Mesenchymal stem cell (in vitro differentiated cells and primary cell): ENCODE measurements at regions not wholly inside any gene's neighbourhood (a gene's known extent, or its start where the extent isn't known, plus 50 kb on each side); places are given as distances from the start of the nearest gene placed in this dataset.
"Not testable (repeated sequence)": the region's sequence is repeated elsewhere in the genome, so short reads cannot be mapped to it uniquely, and the experiment has no call there.

Experiments
- DNase-seq: peaks from one replicate; pipeline ENCODE4 v3.0.0-alpha.2; 2013
- H2AFZ ChIP-seq: one replicate; pipeline ENCODE4 v1.6.1; 2013; ENCODE audit warnings: low read depth, mild to moderate bottlenecking, control low read depth, inconsistent platforms, low read length, moderate library complexity
- H2AK5ac ChIP-seq: 2 replicates; pipeline ENCODE4 v1.6.1; 2013; ENCODE audit warnings: low read length, moderate library complexity, mild to moderate bottlenecking, inconsistent platforms; ENCODE audit not compliant: severe bottlenecking
- H2BK120ac ChIP-seq: one replicate; pipeline ENCODE4 v1.6.1; 2013; ENCODE audit warnings: low read depth, mild to moderate bottlenecking, inconsistent platforms, low read length, moderate library complexity
- H2BK12ac ChIP-seq, 2 experiments: one replicate each; pipeline ENCODE4 v1.6.1; 2013; ENCODE audit warnings: inconsistent platforms in 2 of 2, low read length in 2 of 2, mild to moderate bottlenecking in 2 of 2, moderate library complexity in 2 of 2, control low read depth in 1 of 2
- H2BK15ac ChIP-seq: one replicate; pipeline ENCODE4 v1.6.1; 2013; ENCODE audit warnings: mild to moderate bottlenecking, low read depth, inconsistent platforms; ENCODE audit not compliant: poor library complexity, severe bottlenecking
- H2BK5ac ChIP-seq: 2 replicates; pipeline ENCODE4 v1.6.1; 2013; ENCODE audit warnings: low read depth, mild to moderate bottlenecking, low read length, control low read depth, inconsistent platforms; ENCODE audit not compliant: poor library complexity, severe bottlenecking
- H3K14ac ChIP-seq, 2 experiments: one replicate each; pipeline ENCODE4 v1.6.1; 2013; ENCODE audit warnings: inconsistent platforms in 2 of 2, low read length in 2 of 2, control low read depth in 1 of 2, mild to moderate bottlenecking in 1 of 2, moderate library complexity in 1 of 2
- H3K18ac ChIP-seq, 2 experiments: one replicate each; pipeline ENCODE4 v1.6.1; 2013; ENCODE audit warnings: inconsistent platforms in 2 of 2, low read length in 2 of 2, control low read depth in 1 of 2, low read depth in 1 of 2, mild to moderate bottlenecking in 1 of 2
- H3K23ac ChIP-seq, 2 experiments: one replicate each; pipeline ENCODE4 v1.6.1; 2013; ENCODE audit warnings: inconsistent platforms in 2 of 2, low read length in 2 of 2, mild to moderate bottlenecking in 2 of 2, moderate library complexity in 2 of 2, control low read depth in 1 of 2
- H3K27ac ChIP-seq: 2 replicates; pipeline ENCODE4 v1.5.1; 2013; ENCODE audit warnings: mild to moderate bottlenecking, moderate library complexity, low read length, control low read depth, inconsistent platforms; ENCODE audit not compliant: poor library complexity, severe bottlenecking
- H3K27me3 ChIP-seq, 2 experiments: 2 replicates each; pipeline versions ENCODE4 v1.6.1 to v1.7.0; 2013; ENCODE audit warnings: low read length in 2 of 2, mild to moderate bottlenecking in 2 of 2, moderate library complexity in 2 of 2, control low read depth in 1 of 2, inconsistent platforms in 1 of 2; ENCODE audit not compliant: control insufficient read depth in 1 of 2, insufficient read depth in 1 of 2
- H3K36me3 ChIP-seq, 2 experiments: 2 replicates each; pipeline versions ENCODE4 v1.6.1 to v1.7.0; 2013; ENCODE audit warnings: low read length in 2 of 2, control low read depth in 1 of 2, inconsistent platforms in 1 of 2, low read depth in 1 of 2, mild to moderate bottlenecking in 1 of 2; ENCODE audit not compliant: insufficient read depth in 2 of 2, control insufficient read depth in 1 of 2
- H3K4ac ChIP-seq, 2 experiments: one replicate each; pipeline ENCODE4 v1.6.1; 2013; ENCODE audit warnings: inconsistent platforms in 2 of 2, low read length in 2 of 2, mild to moderate bottlenecking in 2 of 2, moderate library complexity in 2 of 2, control low read depth in 1 of 2, low read depth in 1 of 2
- H3K4me1 ChIP-seq: 2 replicates; pipeline ENCODE4 v1.6.1; 2013; ENCODE audit warnings: low read depth, low read length, control low read depth; ENCODE audit not compliant: control insufficient read depth, insufficient read depth
- H3K4me2 ChIP-seq: 2 replicates; pipeline ENCODE4 v1.6.1; 2013; ENCODE audit warnings: low read length, mild to moderate bottlenecking, inconsistent platforms; ENCODE audit not compliant: poor library complexity, severe bottlenecking
- H3K4me3 ChIP-seq, 2 experiments: 2 replicates each; pipeline versions ENCODE4 v1.5.1 to v1.7.0; 2013; ENCODE audit warnings: low read length in 2 of 2, mild to moderate bottlenecking in 2 of 2, control low read depth in 1 of 2, low read depth in 1 of 2; ENCODE audit not compliant: insufficient read depth in 1 of 2
- H3K79me1 ChIP-seq: replicated peaks from 2 replicates; pipeline ENCODE4 v1.6.1; 2013; ENCODE audit warnings: mild to moderate bottlenecking, control low read depth, low read length, inconsistent platforms; ENCODE audit not compliant: poor library complexity, severe bottlenecking
- H3K9ac ChIP-seq: 2 replicates; pipeline ENCODE4 v1.7.0; 2013; ENCODE audit warnings: mild to moderate bottlenecking, low read length, moderate library complexity
- H3K9me3 ChIP-seq: 2 replicates; pipeline ENCODE4 v1.7.0; 2013; ENCODE audit warnings: mild to moderate bottlenecking, low read length; ENCODE audit not compliant: control insufficient read depth
- H4K8ac ChIP-seq: one replicate; pipeline ENCODE4 v1.6.1; 2013; ENCODE audit warnings: inconsistent platforms, mild to moderate bottlenecking, low read length, moderate library complexity
- H4K91ac ChIP-seq: one replicate; pipeline ENCODE4 v1.6.1; 2013; ENCODE audit warnings: mild to moderate bottlenecking, low read length, inconsistent platforms
- WGBS: methylation state at CpG from one replicate; pipeline ENCODE4 v1.1.7; 2013; ENCODE audit warnings: mixed read lengths; 5-methylcytosine and 5-hydroxymethylcytosine counted together

DNA sequence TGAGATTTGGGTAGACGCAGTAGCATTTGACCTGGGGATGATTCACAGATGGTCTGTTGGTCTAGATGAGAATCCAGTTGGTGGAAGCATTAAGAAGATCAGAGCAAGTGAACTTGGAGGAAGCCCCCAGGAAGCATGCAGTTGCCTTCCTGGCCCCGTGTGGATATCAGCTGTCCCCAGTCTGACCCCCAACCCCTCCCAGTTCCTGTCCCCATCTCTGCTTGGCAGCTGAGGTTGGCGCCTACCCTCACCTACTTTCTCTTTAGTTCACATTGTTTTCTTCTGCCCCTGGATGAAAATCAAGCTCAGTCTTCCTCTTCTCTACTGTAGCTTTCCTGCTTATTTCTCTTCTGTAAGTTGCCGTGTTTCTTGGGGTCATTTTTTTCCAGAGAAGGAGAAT, 227.9 kb downstream of the GATA3 start:
- H2BK120ac ChIP-seq, result no peak overlapping the region
- no peak overlapping the region for H3K9ac ChIP-seq
- H3K79me1 ChIP-seq, result no peaks in the 10 kb centered on the region
- H2AFZ ChIP-seq, result no peak overlapping the region
- no peaks in the 10 kb centered on the region for H3K9me3 ChIP-seq
- H2BK12ac ChIP-seq, result no peak overlapping the region
- no peak overlapping the region for H3K4me3 ChIP-seq
- no peaks in the 10 kb centered on the region for H3K27me3 ChIP-seq
- H3K18ac ChIP-seq, result no peak overlapping the region
- H4K8ac ChIP-seq, result no peak overlapping the region
- H3K4ac ChIP-seq, result no peak overlapping the region
- no peak overlapping the region for H2BK5ac ChIP-seq
- no peak overlapping the region for H4K91ac ChIP-seq
- H3K4me1 ChIP-seq, result no peaks in the 10 kb centered on the region
- WGBS, result 75% methylated on average over 3 of the region's 4 CpGs
- no peak overlapping the region for H3K4me2 ChIP-seq
- no peak overlapping the region for H2AK5ac ChIP-seq
- no peaks in the 10 kb centered on the region for H3K36me3 ChIP-seq
- H3K27ac ChIP-seq, result no peak overlapping the region
- H3K23ac ChIP-seq, result no peak overlapping the region
- DNase-seq, result no peak
- H2BK15ac ChIP-seq, result no peak overlapping the region
- H3K14ac ChIP-seq, result no peak overlapping the region

GRCh38 chr10:8283166-8283905, 228.8 kb downstream of the GATA3 start:
- Histone ChIP-seq H3K18ac (no peak overlapping the region), H3K9ac (no peak overlapping the region), H3K4ac (no peak overlapping the region), H3K9me3 (no peaks in the 10 kb centered on the region), H3K14ac (no peak overlapping the region), H3K4me3 (no peak overlapping the region), H3K4me2 (no peak overlapping the region), H2BK15ac (no peak overlapping the region), H2BK5ac (no peak overlapping the region), H3K27me3 (no peaks in the 10 kb centered on the region), H3K4me1 (no peaks in the 10 kb centered on the region), H3K23ac (no peak overlapping the region), H2BK120ac (no peak overlapping the region), H3K79me1 (no peaks in the 10 kb centered on the region), H3K27ac (no peak overlapping the region), H2AK5ac (no peak overlapping the region), H3K36me3 (no peaks in the 10 kb centered on the region), H4K91ac (no peak overlapping the region), H4K8ac (no peak overlapping the region), H2BK12ac (no peak overlapping the region), H2AFZ (no peak overlapping the region)
- no peak for DNase-seq
- 96% methylated on average over 6 of the region's 7 CpGs for WGBS

DNA sequence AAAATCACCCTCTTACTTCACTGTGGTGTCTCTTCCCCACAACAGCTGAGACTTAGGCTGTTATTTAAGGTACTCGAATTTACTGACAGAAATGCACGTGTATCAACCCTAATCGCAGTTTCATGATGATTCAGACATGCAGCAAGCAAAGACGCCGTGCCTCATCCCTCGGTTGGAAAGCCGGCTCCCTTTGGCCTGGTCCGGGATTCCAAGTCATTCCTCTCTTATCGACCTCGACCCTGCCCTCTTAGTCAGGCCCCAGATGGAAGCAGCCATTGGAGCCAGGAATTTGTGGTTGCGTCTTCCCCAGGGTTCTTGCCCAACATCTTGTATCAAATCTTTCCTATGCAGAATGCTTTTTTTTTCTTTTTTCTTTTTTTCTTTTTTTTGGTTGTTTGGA, 229.5 kb downstream of the GATA3 start:
- no peak overlapping the region for H2BK5ac ChIP-seq
- no peak for DNase-seq

DNA sequence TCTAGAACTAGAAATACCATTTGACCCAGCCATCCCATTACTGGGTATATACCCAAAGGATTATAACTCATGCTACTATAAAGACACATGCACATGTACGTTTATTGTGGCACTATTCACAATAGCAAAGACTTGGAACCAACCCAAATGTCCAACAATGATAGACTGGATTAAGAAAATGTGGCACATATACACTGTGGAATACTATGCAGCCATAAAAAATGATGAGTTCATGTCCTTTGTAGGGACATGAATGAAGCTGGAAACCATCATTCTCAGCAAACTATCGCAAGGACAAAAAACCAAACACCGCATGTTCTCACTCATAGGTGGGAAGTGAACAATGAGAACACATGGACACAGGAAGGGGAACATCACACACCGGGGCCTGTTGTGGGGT, 231.5 kb downstream of the GATA3 start:
- H3K79me1 ChIP-seq, H2AFZ ChIP-seq, H3K23ac ChIP-seq, H3K9ac ChIP-seq, H3K27ac ChIP-seq, H2BK120ac ChIP-seq, H3K4ac ChIP-seq, H3K27me3 ChIP-seq, H2BK15ac ChIP-seq, DNase-seq, H3K4me2 ChIP-seq, H4K8ac ChIP-seq, H3K9me3 ChIP-seq, H2BK5ac ChIP-seq, H2BK12ac ChIP-seq, H3K4me3 ChIP-seq, H3K4me1 ChIP-seq, H2AK5ac ChIP-seq, H3K18ac ChIP-seq, H4K91ac ChIP-seq, H3K36me3 ChIP-seq, H3K14ac ChIP-seq: not testable (repeated sequence)
- WGBS, result no CpG with 5 or more reads among the region's 4 CpGs

More for the DNA sequence above, 229.5 kb downstream of the GATA3 start:
- no peaks in the 10 kb centered on the region for H3K79me1 ChIP-seq
- H3K4me2 ChIP-seq, result no peak overlapping the region
- H3K27me3 ChIP-seq, result no peaks in the 10 kb centered on the region
- H3K23ac ChIP-seq, result no peak overlapping the region
- no peak overlapping the region for H2BK12ac ChIP-seq
- H3K27ac ChIP-seq, result no peak overlapping the region
- no peak overlapping the region for H2BK120ac ChIP-seq
- no peak overlapping the region for H3K14ac ChIP-seq
- no peak overlapping the region for H2AK5ac ChIP-seq
- no peak overlapping the region for H4K8ac ChIP-seq
- no peak overlapping the region for H2AFZ ChIP-seq
- H3K4ac ChIP-seq, result no peak overlapping the region
- no peaks in the 10 kb centered on the region for H3K36me3 ChIP-seq
- H3K9me3 ChIP-seq, result no peaks in the 10 kb centered on the region
- WGBS, result 85% methylated on average over 10 of the region's 11 CpGs
- no peak overlapping the region for H2BK15ac ChIP-seq
- H4K91ac ChIP-seq, result no peak overlapping the region
- H3K18ac ChIP-seq, result no peak overlapping the region
- no peak overlapping the region for H3K4me3 ChIP-seq
- no peaks in the 10 kb centered on the region for H3K4me1 ChIP-seq
- no peak overlapping the region for H3K9ac ChIP-seq
